IPS-18a (cell line): ENCODE measurements at regions not wholly inside any gene's neighbourhood (a gene's known extent, or its start where the extent isn't known, plus 50 kb on each side); places are given as distances from the start of the nearest gene placed in this dataset.

Experiments used
- H3K27ac ChIP-seq: one replicate; pipeline ENCODE4 v1.5.1; 2013; ENCODE audit warnings: low read length
- H3K27me3 ChIP-seq: one replicate; pipeline ENCODE4 v1.6.1; 2013; ENCODE audit warnings: mild to moderate bottlenecking, low read length; ENCODE audit not compliant: control insufficient read depth, insufficient read depth
- H3K36me3 ChIP-seq: one replicate; pipeline ENCODE4 v1.6.1; 2013; ENCODE audit warnings: low read depth, low read length; ENCODE audit not compliant: control insufficient read depth
- H3K4me1 ChIP-seq: one replicate; pipeline ENCODE4 v1.6.1; 2013; ENCODE audit warnings: low read depth, low read length; ENCODE audit not compliant: control insufficient read depth
- H3K4me3 ChIP-seq: one replicate; pipeline ENCODE4 v1.5.1; 2013; ENCODE audit warnings: low read length
- H3K9ac ChIP-seq: one replicate; pipeline ENCODE4 v1.6.1; 2013; ENCODE audit warnings: mild to moderate bottlenecking, low read length, moderate library complexity
- H3K9me3 ChIP-seq: one replicate; pipeline ENCODE4 v1.6.1; 2013; ENCODE audit warnings: low read depth, low read length; ENCODE audit not compliant: control insufficient read depth

DNA sequence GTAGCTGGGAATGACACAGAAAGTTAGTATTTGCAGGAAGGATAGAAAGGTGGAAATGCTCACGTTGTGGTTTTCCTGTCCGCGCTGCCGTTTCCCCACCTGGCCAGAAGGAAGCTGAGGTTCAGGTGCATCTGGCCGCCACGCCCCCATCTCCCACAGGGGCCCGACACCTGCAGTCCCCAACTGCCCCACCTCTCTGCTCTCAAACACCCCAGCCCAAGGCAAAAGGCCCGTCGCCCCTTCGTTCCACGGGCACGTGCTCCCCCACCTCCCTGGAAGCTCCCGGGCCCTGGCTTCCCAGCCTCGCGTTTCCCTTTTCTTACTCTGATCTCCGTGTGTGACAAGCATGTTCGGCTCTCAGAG, 985.1 kb downstream of the BRD1 start:
- no peaks in the 10 kb centered on the region for H3K4me1 ChIP-seq
- H3K9me3 ChIP-seq = no peaks in the 10 kb centered on the region
- no peak overlapping the region for H3K27ac ChIP-seq
- no peak overlapping the region for H3K9ac ChIP-seq
- H3K27me3 ChIP-seq = no peaks in the 10 kb centered on the region
- H3K4me3 ChIP-seq = no peak overlapping the region
- no peaks in the 10 kb centered on the region for H3K36me3 ChIP-seq

DNA sequence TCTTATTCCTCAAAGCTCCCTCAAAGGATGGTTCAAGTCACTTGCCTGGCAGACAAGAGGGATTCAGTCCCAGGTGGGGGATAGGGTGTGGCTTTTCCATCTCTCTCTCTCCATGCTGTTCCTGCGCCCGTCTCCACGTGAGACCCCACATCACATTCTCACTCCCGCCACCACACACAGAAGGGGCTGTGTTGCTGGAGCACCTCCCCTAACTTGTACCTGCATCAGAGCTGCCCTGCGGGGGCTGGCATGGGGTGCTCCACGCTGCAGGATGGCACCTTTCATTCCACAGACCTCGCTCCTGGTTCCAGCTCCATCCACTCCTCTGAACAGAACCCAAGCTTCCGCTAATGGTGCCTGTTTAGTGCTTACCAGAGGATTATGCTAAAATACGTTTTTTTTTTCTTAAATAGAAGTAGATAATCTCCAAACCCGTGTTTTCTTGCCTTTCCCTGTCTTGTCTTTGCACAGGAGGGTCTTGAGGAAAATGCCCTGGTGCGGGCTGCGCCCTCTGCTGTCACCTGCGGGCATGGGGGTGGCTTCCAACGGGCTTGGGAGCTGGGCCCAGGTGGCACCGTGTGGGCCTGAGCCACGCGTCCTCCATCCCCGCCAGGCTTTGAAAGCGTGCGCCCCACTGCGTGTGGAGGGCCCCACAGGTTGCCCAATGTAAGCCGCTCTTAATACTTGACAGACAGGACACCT, 985.6 kb downstream of the BRD1 start:
- no peaks in the 10 kb centered on the region for H3K4me1 ChIP-seq
- no peaks in the 10 kb centered on the region for H3K36me3 ChIP-seq
- H3K9ac ChIP-seq = no peak overlapping the region
- H3K27me3 ChIP-seq = no peaks in the 10 kb centered on the region
- no peaks in the 10 kb centered on the region for H3K9me3 ChIP-seq
- H3K27ac ChIP-seq = no peak overlapping the region
- H3K4me3 ChIP-seq = no peak overlapping the region

DNA sequence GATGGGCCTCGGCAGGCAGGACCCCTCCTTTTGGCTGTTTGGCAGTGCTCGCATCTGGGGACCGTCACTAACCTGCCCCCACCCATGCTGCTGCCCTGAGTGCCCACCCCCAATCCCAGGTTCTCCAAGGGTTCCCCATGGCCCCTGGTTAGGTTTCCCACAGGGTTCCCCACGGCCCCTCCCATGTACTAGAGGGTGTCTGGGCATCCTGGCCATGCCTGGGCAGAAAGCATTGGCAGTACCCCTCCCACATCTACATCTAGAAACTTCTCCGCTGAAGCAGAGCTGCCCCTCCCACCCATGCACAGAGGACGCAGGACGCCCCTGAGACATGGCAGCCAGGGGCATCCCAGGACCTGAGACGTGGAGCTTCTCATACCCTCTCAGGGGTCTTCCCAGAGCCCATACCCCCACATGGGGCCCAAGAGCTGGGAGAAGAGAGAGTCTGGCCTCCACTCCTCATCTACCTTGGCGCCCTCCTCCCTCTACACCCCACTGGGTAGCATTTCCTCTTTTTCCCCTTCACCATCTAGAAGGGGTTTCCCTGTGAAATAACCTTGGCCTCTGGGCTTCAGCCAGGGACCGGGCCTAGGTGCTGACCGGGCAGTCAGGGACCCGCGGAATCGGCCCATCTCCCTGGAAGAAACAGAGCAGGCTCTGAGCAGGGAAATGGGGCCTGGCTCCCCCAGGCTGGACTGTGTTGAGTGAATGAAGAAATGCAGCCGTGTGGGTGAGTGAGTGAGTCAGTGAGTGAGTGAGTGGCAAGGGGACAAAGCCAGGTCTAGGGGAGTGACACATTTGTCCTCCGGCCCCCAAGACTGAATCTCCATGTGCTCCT, 987.3 kb downstream of the BRD1 start:
- H3K4me3 ChIP-seq = no peak overlapping the region
- no peaks in the 10 kb centered on the region for H3K27me3 ChIP-seq
- no peaks in the 10 kb centered on the region for H3K4me1 ChIP-seq
- H3K36me3 ChIP-seq = no peaks in the 10 kb centered on the region
- H3K9ac ChIP-seq = no peak overlapping the region
- no peaks in the 10 kb centered on the region for H3K9me3 ChIP-seq
- no peak overlapping the region for H3K27ac ChIP-seq

DNA sequence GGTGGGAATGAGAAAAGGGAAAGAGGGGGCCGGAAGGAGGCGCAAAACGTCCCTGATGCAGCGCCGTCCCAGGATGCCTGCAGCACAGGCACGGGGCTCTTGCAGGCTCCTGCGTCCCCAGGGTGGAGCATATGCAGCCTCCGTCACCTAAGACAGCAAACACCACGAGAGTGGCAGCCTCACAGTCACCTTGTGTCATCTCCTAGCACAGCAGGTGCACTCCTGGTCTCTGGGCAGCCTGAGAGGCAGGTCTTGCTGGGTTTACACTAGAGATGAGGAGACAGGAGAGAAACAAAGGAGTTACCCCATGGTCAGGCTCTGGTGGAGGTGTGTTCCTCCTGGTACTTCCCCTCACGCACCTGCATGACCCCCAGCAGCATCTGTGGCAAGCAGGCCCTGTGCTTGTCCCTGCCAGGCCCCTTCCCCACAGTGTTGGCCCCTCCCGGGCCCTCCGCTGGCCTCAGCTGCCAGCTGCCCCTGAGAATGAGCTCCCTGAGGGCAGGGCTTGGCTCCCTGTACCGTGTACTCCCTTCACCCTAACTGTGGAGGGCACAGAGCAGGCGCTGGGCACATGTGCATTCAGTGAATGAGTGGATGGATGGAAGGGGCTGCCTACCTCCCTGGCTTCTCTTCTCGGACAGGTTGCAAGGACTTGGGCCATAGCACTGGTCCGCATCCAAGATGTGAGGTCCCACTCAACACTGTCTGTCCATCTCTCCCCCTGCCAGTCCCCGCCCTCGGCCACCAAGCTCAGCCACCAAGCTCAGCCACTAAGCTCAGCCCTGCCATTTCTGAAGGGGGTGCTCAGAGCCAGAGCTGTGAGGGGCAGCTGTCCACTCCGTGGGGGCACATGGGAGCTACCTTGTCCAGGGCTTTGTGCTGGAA, 988.6 kb downstream of the BRD1 start:
- H3K4me1 ChIP-seq = no peaks in the 10 kb centered on the region
- no peaks in the 10 kb centered on the region for H3K9me3 ChIP-seq
- no peak overlapping the region for H3K4me3 ChIP-seq
- H3K9ac ChIP-seq = no peak overlapping the region
- no peaks in the 10 kb centered on the region for H3K36me3 ChIP-seq
- no peaks in the 10 kb centered on the region for H3K27me3 ChIP-seq
- H3K27ac ChIP-seq = no peak overlapping the region

DNA sequence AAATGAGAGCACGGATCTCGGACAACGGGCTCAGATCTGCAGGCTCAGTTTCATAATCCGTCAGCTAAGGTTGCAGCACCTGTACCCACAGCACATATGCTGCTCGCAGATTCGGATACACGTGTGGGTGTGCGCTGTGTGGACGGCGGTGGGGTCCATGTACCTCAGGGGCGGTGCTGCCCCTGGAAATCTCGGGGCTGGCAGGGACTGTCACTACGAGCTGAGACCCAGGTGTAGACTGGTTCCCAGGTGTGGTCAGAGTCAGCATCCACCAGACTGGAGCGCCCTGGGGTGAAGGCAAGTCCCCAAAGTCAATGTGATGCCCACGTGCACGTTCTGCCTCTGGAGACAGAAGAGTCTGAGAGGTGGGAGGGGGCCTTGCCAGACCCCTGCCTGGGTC, 989.3 kb downstream of the BRD1 start:
- Histone ChIP-seq H3K27ac (no peak overlapping the region), H3K27me3 (no peaks in the 10 kb centered on the region), H3K9me3 (no peaks in the 10 kb centered on the region), H3K9ac (no peak overlapping the region), H3K4me3 (no peak overlapping the region), H3K36me3 (no peaks in the 10 kb centered on the region), H3K4me1 (no peaks in the 10 kb centered on the region)

DNA sequence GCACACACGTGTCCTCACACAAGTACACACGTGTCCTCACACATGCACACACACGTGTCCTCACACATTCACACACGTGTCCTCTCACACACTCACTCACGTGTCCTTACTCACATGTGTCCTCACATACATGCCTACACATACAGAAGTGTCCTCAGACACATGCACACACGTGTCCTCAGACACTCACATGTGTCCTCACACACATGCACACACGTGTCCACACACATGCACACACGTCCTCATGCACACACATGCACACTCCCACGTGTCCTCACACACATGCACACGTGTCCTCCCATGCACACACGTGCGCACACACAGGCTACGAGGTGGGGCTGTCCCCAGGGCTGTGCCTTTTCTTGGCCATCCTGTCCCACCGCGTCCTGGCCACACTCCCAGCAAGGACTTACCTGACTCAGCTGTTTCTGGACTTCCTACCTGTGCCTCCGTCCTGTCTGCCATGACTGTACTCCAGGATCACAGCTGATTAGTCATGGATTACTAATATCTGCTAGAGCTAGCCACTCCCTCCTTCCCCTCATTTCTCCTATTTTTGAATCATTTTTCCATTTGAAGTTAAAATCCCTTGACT, 990.2 kb downstream of the BRD1 start:
- no peak overlapping the region for H3K9ac ChIP-seq
- H3K27ac ChIP-seq = no peak overlapping the region
- no peaks in the 10 kb centered on the region for H3K4me1 ChIP-seq
- no peaks in the 10 kb centered on the region for H3K36me3 ChIP-seq
- H3K27me3 ChIP-seq = no peaks in the 10 kb centered on the region
- no peaks in the 10 kb centered on the region for H3K9me3 ChIP-seq
- no peak overlapping the region for H3K4me3 ChIP-seq

DNA sequence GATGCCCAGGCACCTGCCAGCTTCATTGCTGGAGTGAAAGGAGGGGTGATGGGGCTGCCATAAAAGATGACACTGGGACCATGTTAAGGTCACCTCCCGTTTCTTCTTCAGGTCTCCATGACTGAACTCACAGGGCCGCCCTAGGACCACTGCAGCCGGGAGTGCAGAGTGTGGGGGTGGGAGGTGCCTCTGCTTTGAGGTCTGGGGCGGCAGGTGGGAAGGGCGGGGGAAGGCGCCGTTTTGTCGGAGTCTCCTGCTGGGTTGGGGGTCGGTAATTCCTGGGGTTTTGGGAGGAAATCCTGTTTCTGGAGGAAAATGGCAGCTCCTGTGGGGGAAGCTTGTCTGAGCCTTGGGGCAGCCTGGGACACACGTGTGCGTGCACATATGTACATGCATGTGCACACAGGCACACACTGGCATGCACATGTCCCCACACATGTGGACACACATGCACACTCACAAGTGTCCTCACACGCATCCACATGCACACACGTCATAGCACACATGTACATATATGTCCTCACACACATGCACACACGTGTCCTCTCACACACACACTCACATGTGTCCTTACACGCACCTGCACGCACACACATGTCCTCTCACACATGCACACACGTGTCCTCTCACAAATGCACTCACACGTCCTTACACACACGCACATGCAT, 990.9 kb downstream of the BRD1 start:
- Histone ChIP-seq H3K36me3 (no peaks in the 10 kb centered on the region), H3K4me1 (no peaks in the 10 kb centered on the region), H3K27ac (no peak overlapping the region), H3K4me3 (no peak overlapping the region), H3K9ac (no peak overlapping the region), H3K9me3 (no peaks in the 10 kb centered on the region), H3K27me3 (no peaks in the 10 kb centered on the region)

DNA sequence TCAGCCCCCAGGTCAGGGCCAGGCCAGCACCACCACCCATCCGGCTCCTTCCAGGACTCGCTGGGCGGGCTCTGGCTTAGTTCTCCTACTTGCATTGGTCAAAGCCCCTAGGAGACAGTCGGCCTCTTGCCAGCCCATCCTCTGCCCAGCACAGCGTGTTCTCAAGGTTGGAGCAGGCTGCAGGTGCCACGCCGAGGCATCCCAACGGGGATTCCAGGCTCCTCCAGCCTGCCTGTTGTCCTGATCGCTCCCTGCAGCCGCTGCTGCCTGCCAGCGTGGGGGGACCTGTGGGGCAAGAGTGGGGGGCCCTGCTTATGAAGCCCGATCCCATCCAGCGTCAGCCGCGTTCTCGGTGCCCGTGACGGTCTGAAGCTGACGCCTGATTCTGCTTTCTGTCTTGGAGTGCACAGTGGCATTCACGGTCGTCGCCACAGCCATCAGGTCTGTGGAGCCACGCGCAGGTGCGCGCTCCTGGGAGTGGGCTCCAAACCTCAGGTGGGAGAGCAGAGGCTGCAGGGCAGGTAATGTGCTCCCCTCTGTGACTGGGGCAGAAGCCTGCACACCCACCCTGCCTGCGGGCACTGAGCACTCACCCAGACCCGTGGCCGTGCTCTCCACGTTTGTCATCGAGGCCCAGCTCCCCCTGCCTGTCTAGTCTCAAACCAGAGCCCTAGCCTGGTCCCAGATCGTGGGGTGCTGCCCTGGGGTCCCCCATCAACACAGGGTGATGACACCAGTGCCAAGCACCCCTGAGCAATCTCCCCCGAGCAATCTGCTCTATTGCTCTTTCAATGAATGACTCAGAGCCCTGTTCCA, 991.6 kb downstream of the BRD1 start:
- Histone ChIP-seq H3K27ac (no peak overlapping the region), H3K4me3 (no peak overlapping the region), H3K4me1 (no peaks in the 10 kb centered on the region), H3K9ac (no peak overlapping the region), H3K9me3 (no peaks in the 10 kb centered on the region), H3K27me3 (no peaks in the 10 kb centered on the region), H3K36me3 (no peaks in the 10 kb centered on the region)

DNA sequence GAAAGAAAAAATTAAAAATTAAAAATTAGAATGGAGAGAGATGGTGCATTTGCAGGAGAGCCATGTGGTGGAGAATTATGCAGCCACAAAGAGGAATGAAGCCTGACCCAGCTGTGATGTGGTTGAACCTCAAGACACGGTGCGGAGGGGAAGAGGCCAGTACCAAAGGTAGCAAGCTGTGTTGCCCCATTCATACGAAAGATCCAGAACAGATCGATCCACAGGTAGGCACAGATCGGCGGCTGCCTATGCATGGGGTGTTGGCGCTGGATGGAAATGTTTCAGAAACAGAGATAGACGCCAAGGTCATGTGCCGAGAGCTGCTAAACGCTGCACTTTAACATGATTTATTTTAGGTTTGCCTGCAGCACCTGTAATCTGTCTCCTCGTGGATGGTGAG, 992.3 kb downstream of the BRD1 start:
- Histone ChIP-seq H3K27me3 (no peaks in the 10 kb centered on the region), H3K9me3 (no peaks in the 10 kb centered on the region), H3K4me3 (no peak overlapping the region), H3K27ac (no peak overlapping the region), H3K4me1 (no peaks in the 10 kb centered on the region), H3K36me3 (no peaks in the 10 kb centered on the region), H3K9ac (no peak overlapping the region)

DNA sequence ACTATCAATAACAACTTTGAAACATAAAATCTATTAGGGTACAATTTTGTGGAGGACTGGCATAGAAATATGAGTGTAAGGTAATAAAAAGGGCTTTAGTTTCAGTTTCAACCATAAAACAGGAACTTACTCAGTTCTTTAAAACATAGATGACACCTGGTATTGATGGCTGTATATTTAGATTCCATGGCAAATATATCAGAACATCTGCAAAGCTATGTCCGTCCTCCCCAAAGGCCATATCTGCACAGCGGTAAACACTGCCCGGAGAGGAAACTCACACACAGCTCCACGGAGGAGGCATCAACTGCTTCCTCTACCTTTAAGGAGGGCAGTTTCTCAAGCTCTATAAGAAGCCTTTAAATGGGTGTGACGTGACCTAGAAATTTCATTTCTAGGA, 993.3 kb downstream of the BRD1 start:
- H3K4me1 ChIP-seq = no peaks in the 10 kb centered on the region
- H3K9me3 ChIP-seq = no peaks in the 10 kb centered on the region
- no peak overlapping the region for H3K9ac ChIP-seq
- H3K4me3 ChIP-seq = no peak overlapping the region
- no peaks in the 10 kb centered on the region for H3K27me3 ChIP-seq
- H3K27ac ChIP-seq = no peak overlapping the region
- no peaks in the 10 kb centered on the region for H3K36me3 ChIP-seq
